GM12878 (cell line): ENCODE measurements at regions not wholly inside any gene's neighbourhood (a gene's known extent, or its start where the extent isn't known, plus 50 kb on each side); places are given as distances from the start of the nearest gene placed in this dataset.

Experiments
- ATAC-seq: fragments of 200-7000 bp; cut with Tn5 transposase; 3 replicates; pipeline ENCODE4 v1.9.1; 2020; ENCODE audit warnings: mild to moderate bottlenecking, moderate library complexity
- BruUV-seq: library from RNA; stranded (reverse); fragments of 400-500 nt; replicated peaks from 2 replicates; lab custom pipeline; 2021; lab: Mats Ljungman, UMichigan
- CTCF ChIA-PET: fragments of 300-600 bp; sonication (Branson Sonifier 250); formaldehyde crosslinking; extraction: SDS; loops from one replicate; lab custom pipeline; 2021; ENCODE audit warnings: inconsistent platforms; lab: Yijun Ruan, JAX
- POLR2A ChIA-PET: fragments of 350-600 bp; formaldehyde crosslinking; extraction: SDS; loops from one replicate; lab custom pipeline; 2021; ENCODE audit warnings: inconsistent platforms; lab: Charles Lee
- RAD21 ChIA-PET: fragments of 300-600 bp; sonication (Branson Sonifier 250); formaldehyde crosslinking; loops from one replicate; lab custom pipeline; 2023; ENCODE audit warnings: antibody characterized with exemption; ENCODE audit not compliant: unreplicated experiment; lab: Charles Lee
- SMC1A ChIA-PET: fragments of 300-600 bp; sonication (Branson Sonifier 250); formaldehyde crosslinking; loops from one replicate; lab custom pipeline; 2023; ENCODE audit not compliant: unreplicated experiment, uncharacterized antibody; lab: Charles Lee
- DNase-seq: peaks from one replicate; pipeline ENCODE4 v3.0.0-alpha.2; 2011; ENCODE audit warnings: low read depth, low spot score
- FAIRE-seq: peaks from 3 replicates; lab custom pipeline; 2011; peaks lifted over from hg19 to GRCh38; lab: Jason Lieb, UNC
- H2AFZ ChIP-seq: 2 replicates; pipeline ENCODE4 v1.6.0; 2011; ENCODE audit warnings: low read depth, low read length, control low read depth; ENCODE audit not compliant: control insufficient read depth
- H3K27ac ChIP-seq: 2 replicates; pipeline ENCODE4 v1.5.1; 2011; ENCODE audit warnings: control low read depth; ENCODE audit not compliant: control insufficient read depth, insufficient read depth
- H3K27me3 ChIP-seq, 2 experiments: replicated peaks in 1 of 2; 2 replicates each; pipeline versions ENCODE4 v1.6.0 to v1.6.1; 2011; ENCODE audit warnings: low read length in 1 of 2; ENCODE audit not compliant: control insufficient read depth in 2 of 2, insufficient read depth in 2 of 2
- H3K36me3 ChIP-seq, 2 experiments: 2 replicates each; pipeline ENCODE4 v1.5.1; 2011; ENCODE audit warnings: low read length in 1 of 2; ENCODE audit not compliant: control insufficient read depth in 2 of 2, insufficient read depth in 2 of 2
- H3K4me1 ChIP-seq: 2 replicates; pipeline ENCODE4 v1.6.1; 2011; ENCODE audit warnings: mild to moderate bottlenecking, low read length, moderate library complexity, mixed read lengths; ENCODE audit not compliant: control insufficient read depth, insufficient read depth
- H3K4me2 ChIP-seq: 2 replicates; pipeline ENCODE4 v1.6.0; 2011; ENCODE audit warnings: control low read depth; ENCODE audit not compliant: control insufficient read depth, insufficient read depth
- H3K4me3 ChIP-seq: fragments of 200-600 bp; sonication (generic); 2 replicates; pipeline ENCODE4 v1.5.1; 2016
- H3K79me2 ChIP-seq: 2 replicates; pipeline ENCODE4 v1.6.0; 2011; ENCODE audit warnings: low read length; ENCODE audit not compliant: control insufficient read depth, insufficient read depth
- H3K9ac ChIP-seq: 2 replicates; pipeline ENCODE4 v1.8.0; 2011; ENCODE audit warnings: low read length, control low read depth, mixed read lengths; ENCODE audit not compliant: control insufficient read depth, insufficient read depth
- H3K9me3 ChIP-seq: replicated peaks from 3 replicates; pipeline ENCODE4 v1.5.1; 2011; ENCODE audit warnings: mild to moderate bottlenecking, low read length; ENCODE audit not compliant: control insufficient read depth, insufficient read depth
- H4K20me1 ChIP-seq: 2 replicates; pipeline ENCODE4 v1.6.0; 2011; ENCODE audit not compliant: control insufficient read depth, insufficient read depth
- ATF2 ChIP-seq: IDR thresholded peaks from 2 replicates; pipeline ENCODE4 v1.6.1; 2012; ENCODE audit warnings: low read length, inconsistent platforms
- BCL3 ChIP-seq: IDR thresholded peaks from 2 replicates; pipeline ENCODE4 v1.6.1; 2011; ENCODE audit warnings: borderline replicate concordance, low read depth, mild to moderate bottlenecking, moderate library complexity, low read length; ENCODE audit not compliant: insufficient read depth, poor library complexity, severe bottlenecking
- EZH2 ChIP-seq: IDR thresholded peaks from 2 replicates; pipeline ENCODE4 v1.6.1; 2012; ENCODE audit warnings: low read depth, mild to moderate bottlenecking, control low read depth, inconsistent platforms, low read length, borderline replicate concordance; ENCODE audit not compliant: control insufficient read depth
- HSF1 ChIP-seq: fragments of 150-350 bp; IDR thresholded peaks from 2 replicates; pipeline ENCODE4 v1.6.1; 2014; ENCODE audit warnings: mild to moderate bottlenecking, low read depth, low read length
- MXI1 ChIP-seq: fragments of 150-350 bp; IDR thresholded peaks from 2 replicates; pipeline ENCODE4 v1.6.1; 2011; ENCODE audit warnings: low read depth, mild to moderate bottlenecking, inconsistent platforms, low read length, improper control_type of control experiment
- NFXL1 ChIP-seq: fragments of 450-650 bp; IDR thresholded peaks from 2 replicates; pipeline ENCODE4 v1.6.1; 2017; ENCODE audit warnings: antibody characterized with exemption, mild to moderate bottlenecking, borderline replicate concordance
- NFYB ChIP-seq: IDR thresholded peaks from 2 replicates; pipeline ENCODE4 v1.6.1; 2011; ENCODE audit warnings: low read depth, mild to moderate bottlenecking, low read length, improper control_type of control experiment, moderate library complexity; ENCODE audit not compliant: insufficient read depth
- NR2F1 ChIP-seq: fragments of 450-650 bp; conservative IDR thresholded peaks from 2 replicates; pipeline ENCODE4 v1.6.1; 2017; ENCODE audit warnings: mild to moderate bottlenecking
- PBX3 ChIP-seq: IDR thresholded peaks from 2 replicates; pipeline ENCODE4 v1.6.1; 2011; ENCODE audit warnings: mild to moderate bottlenecking, low read depth, low read length, moderate library complexity; ENCODE audit not compliant: insufficient replicate concordance
- WGBS: methylation state at CpG from one replicate; pipeline ENCODE4 v1.1.6; 2016; ENCODE audit warnings: low lambda C conversion rate; ENCODE audit not compliant: insufficient replicate concordance, insufficient coverage; ENCODE audit errors: missing lambda C conversion rate; 5-methylcytosine and 5-hydroxymethylcytosine counted together
- in situ Hi-C: fragments of 300-500 bp; cut with MboI; formaldehyde crosslinking; loops from 9 replicates; pipeline ENCODE4 v1.14.3; 2018; ENCODE audit warnings: mixed read lengths
- intact Hi-C: fragments of 100-400 bp; cut with micrococcal nuclease; formaldehyde crosslinking; loops from one replicate; pipeline ENCODE4 v1.14.2; 2022; ENCODE audit not compliant: unreplicated experiment

GRCh38 chr4:31592293-31592692 lies 872.1 kb downstream of the PCDH7 start:
- Histone ChIP-seq H4K20me1 (no peaks in the 10 kb centered on the region), H3K79me2 (no peaks in the 10 kb centered on the region), H2AFZ (no peak overlapping the region), H3K27ac (no peak overlapping the region), H3K9me3 (no peaks in the 10 kb centered on the region), H3K4me1 (no peaks in the 10 kb centered on the region), H3K4me2 (no peak overlapping the region), H3K36me3 (no peaks in the 10 kb centered on the region), H3K9ac (no peak overlapping the region), H3K4me3 (no peak overlapping the region), H3K27me3 (no peaks in the 10 kb centered on the region)
- no peak for FAIRE-seq
- RAD21 ChIA-PET, result no interaction called here
- DNase-seq, result no peak
- CTCF ChIA-PET, result no interaction called here
- SMC1A ChIA-PET, result no interaction called here
- ATAC-seq, result no peak
- no peak for TF ChIP-seq NR2F1
- TF ChIP-seq ATF2, result no peak
- no peak for TF ChIP-seq EZH2
- TF ChIP-seq NFXL1, result no peak
- TF ChIP-seq MXI1, result no peak
- TF ChIP-seq BCL3, result no peak
- no peak for TF ChIP-seq NFYB
- no peak for TF ChIP-seq HSF1
- no peak for TF ChIP-seq PBX3
- in situ Hi-C loops, result no loop called here
- no TSS peak for BruUV-seq
- POLR2A ChIA-PET, result no interaction called here
- WGBS, result 0% methylated on average over 2 of the region's 2 CpGs
- intact Hi-C loops, result no loop called here
